ENCODE measurements at regions not wholly inside any gene's neighbourhood (a gene's known extent, or its start where the extent isn't known, plus 50 kb on each side); places are given as distances from the start of the nearest gene placed in this dataset.

DNA sequence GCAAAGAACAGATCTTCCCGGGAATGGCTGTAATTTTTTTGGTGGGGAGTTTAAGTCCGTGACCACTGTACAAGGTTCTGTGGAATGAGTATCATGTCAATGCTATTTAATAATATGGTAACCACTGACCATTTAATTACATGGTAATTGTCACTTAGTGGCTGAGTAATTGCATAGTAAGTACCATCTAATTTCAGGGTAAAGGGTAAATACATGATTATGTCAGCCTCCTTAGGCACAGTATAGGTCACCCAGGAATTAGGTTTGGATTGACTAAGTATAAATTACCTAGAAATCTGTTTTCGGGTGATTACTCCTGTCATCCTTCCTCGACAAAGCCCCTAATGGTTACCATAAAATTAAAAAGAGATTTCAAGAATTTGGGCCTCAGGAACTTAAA, 120.1 kb upstream of the AGBL1 start:
- Mint-ChIP-seq H3K27ac (no peak overlapping the region), H3K27me3 (no peaks in the 10 kb centered on the region), H3K4me3 (ENCODE audit: low read depth) (no peak overlapping the region), H3K9me3 (ENCODE audit: low read depth) (peaks cover 6% of the 10 kb centered on the region), H3K36me3 (ENCODE audit: insufficient read depth) (no peaks in the 10 kb centered on the region), H3K4me1 (ENCODE audit: low read depth) (no peaks in the 10 kb centered on the region)
- TF ChIP-seq, protein P1, sequence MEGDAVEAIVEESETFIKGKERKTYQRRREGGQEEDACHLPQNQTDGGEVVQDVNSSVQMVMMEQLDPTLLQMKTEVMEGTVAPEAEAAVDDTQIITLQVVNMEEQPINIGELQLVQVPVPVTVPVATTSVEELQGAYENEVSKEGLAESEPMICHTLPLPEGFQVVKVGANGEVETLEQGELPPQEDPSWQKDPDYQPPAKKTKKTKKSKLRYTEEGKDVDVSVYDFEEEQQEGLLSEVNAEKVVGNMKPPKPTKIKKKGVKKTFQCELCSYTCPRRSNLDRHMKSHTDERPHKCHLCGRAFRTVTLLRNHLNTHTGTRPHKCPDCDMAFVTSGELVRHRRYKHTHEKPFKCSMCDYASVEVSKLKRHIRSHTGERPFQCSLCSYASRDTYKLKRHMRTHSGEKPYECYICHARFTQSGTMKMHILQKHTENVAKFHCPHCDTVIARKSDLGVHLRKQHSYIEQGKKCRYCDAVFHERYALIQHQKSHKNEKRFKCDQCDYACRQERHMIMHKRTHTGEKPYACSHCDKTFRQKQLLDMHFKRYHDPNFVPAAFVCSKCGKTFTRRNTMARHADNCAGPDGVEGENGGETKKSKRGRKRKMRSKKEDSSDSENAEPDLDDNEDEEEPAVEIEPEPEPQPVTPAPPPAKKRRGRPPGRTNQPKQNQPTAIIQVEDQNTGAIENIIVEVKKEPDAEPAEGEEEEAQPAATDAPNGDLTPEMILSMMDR (IDR thresholded peaks at IDR 0.05; ENCODE audit: unreplicated experiment), result no peak
- DNase-seq (ENCODE audit: low spot score, unreplicated experiment), result no peak

DNA sequence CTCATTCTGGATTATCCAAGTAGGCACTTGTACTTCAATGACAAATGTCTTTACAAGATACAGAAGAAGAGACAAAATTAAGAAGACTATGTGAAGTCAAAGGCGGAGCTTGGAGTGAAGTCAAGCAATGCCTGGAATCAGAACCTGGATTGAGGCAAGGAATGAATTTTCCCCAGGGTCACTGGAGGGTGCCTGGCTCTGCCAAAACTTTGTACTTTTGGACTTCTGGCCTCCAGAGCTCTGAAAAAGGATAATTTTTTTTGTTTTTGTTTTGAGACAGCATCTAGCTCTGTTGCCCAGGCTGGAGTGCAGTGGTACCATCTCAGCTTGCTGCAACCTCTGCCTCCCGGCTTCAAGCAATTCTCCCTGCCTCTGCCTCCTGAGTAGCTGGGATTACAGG, 119.3 kb upstream of the AGBL1 start:
- TF ChIP-seq, protein P1 (IDR thresholded peaks at IDR 0.05; ENCODE audit: unreplicated experiment), result no peak
- no peaks in the 10 kb centered on the region for H3K27me3 Mint-ChIP-seq
- H3K4me3 Mint-ChIP-seq (ENCODE audit: low read depth), result no peak overlapping the region
- no peaks in the 10 kb centered on the region for H3K4me1 Mint-ChIP-seq (ENCODE audit: low read depth)
- no peak for DNase-seq (ENCODE audit: low spot score, unreplicated experiment)
- no peak overlapping the region for H3K27ac Mint-ChIP-seq
- no peaks in the 10 kb centered on the region for H3K36me3 Mint-ChIP-seq (ENCODE audit: insufficient read depth)
- H3K9me3 Mint-ChIP-seq (ENCODE audit: low read depth), result peaks cover 4% of the 10 kb centered on the region

DNA sequence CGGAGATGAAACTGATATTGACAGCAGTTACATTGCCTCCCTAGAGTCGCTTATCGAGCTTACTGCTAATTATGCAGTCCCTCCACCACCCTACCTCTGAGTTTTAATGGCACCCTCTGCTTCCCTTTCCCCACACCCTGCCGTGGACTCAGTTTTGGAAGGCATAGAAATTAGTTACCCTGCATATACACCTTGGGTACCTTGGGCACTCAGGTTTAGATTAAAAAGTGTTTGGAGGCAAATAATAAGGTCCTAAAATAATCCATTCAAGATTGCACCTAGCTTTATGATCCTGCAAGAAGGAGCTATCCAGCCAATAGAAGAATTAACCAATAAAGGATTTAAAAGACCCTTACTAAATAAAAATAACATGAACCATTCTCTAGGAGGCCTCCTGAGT, 117.8 kb upstream of the AGBL1 start:
- H3K4me1 Mint-ChIP-seq (ENCODE audit: low read depth), result no peaks in the 10 kb centered on the region
- H3K27me3 Mint-ChIP-seq, result peaks cover 9% of the 10 kb centered on the region
- no peaks in the 10 kb centered on the region for H3K9me3 Mint-ChIP-seq (ENCODE audit: low read depth)
- no peaks in the 10 kb centered on the region for H3K36me3 Mint-ChIP-seq (ENCODE audit: insufficient read depth)
- no peak for DNase-seq (ENCODE audit: low spot score, unreplicated experiment)
- TF ChIP-seq, protein P1 (IDR thresholded peaks at IDR 0.05; ENCODE audit: unreplicated experiment), result no peak
- no peak overlapping the region for H3K27ac Mint-ChIP-seq
- no peak overlapping the region for H3K4me3 Mint-ChIP-seq (ENCODE audit: low read depth)

DNA sequence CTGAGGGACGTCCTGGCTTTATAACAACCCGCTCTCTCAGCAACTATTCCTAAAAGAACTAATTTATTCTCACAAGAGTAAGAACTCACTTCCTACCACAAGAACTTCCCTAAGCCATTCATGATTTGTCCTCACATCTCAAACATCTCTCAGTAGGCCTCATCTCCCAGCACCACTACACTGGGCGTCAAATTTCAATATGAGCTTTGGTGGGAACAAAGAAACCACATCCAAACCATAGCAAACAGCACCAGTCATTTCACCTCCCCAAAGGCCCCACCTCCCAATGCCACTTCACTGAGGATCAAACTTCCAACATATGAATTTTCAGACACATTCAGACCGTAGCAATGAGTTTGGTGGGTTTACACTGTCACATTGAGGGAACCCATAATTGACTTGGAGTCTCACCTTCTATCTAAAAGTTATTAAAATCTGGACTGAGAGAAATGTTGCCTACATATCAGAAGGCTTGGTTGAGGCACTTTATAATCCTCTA, 116.4 kb upstream of the AGBL1 start:
- Mint-ChIP-seq H3K27me3 (peaks cover 9% of the 10 kb centered on the region), H3K36me3 (ENCODE audit: insufficient read depth) (no peaks in the 10 kb centered on the region), H3K4me1 (ENCODE audit: low read depth) (no peaks in the 10 kb centered on the region), H3K9me3 (ENCODE audit: low read depth) (no peaks in the 10 kb centered on the region), H3K27ac (no peak overlapping the region), H3K4me3 (ENCODE audit: low read depth) (no peak overlapping the region)
- no peak for DNase-seq (ENCODE audit: low spot score, unreplicated experiment)
- TF ChIP-seq, protein P1 (IDR thresholded peaks at IDR 0.05; ENCODE audit: unreplicated experiment), result no peak

DNA sequence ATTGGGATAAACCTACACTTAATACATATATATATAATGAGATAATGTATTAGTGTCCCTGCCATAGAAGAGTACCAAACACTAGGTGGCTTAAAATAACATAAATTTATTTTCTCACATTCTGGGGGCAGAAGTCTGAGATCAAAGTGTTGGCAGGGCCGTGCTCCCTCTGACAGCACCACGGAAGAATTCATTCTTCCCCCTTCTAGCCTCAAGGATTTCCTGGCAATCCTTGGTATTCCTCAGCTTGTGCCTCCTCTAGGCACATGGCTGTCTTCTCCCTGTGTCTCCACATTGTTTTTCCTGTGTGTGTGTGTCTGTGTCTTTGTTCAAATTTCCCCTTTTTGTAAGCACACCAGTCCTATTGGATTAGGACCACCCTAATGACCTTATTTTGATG, 115.2 kb upstream of the AGBL1 start:
- H3K27me3 Mint-ChIP-seq, result peaks cover 9% of the 10 kb centered on the region
- H3K9me3 Mint-ChIP-seq (ENCODE audit: low read depth), result no peaks in the 10 kb centered on the region
- H3K4me1 Mint-ChIP-seq (ENCODE audit: low read depth), result no peaks in the 10 kb centered on the region
- no peaks in the 10 kb centered on the region for H3K36me3 Mint-ChIP-seq (ENCODE audit: insufficient read depth)
- no peak for DNase-seq (ENCODE audit: low spot score, unreplicated experiment)
- no peak overlapping the region for H3K4me3 Mint-ChIP-seq (ENCODE audit: low read depth)
- H3K27ac Mint-ChIP-seq, result no peak overlapping the region
- TF ChIP-seq, protein P1 (IDR thresholded peaks at IDR 0.05; ENCODE audit: unreplicated experiment), result no peak

All from progenitor cell of endocrine pancreas (in vitro differentiated cells).